ENCODE measurements at regions not wholly inside any gene's neighbourhood (a gene's known extent, or its start where the extent isn't known, plus 50 kb on each side); places are given as distances from the start of the nearest gene placed in this dataset.

DNA sequence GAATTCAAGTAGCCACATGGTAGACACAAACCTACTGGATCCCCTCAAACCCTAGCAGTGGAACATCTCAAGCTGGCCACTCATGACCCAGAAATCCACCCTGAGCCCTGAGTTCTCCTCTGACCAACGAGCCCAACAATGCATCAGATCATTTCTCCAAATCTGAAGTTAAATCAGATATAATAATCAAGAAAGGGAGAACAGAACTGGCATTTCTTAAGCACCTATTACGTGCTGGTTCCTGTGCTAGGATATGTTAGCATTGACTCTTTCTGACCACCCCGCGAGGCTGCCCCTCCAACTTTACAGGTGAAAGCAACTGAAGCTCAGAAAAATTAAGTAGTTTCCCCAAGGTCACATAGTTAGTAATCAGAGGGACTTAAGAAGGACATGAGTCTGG, 51.5 kb upstream of the CCDC174 start:
- TF ChIP-seq, protein P1, sequence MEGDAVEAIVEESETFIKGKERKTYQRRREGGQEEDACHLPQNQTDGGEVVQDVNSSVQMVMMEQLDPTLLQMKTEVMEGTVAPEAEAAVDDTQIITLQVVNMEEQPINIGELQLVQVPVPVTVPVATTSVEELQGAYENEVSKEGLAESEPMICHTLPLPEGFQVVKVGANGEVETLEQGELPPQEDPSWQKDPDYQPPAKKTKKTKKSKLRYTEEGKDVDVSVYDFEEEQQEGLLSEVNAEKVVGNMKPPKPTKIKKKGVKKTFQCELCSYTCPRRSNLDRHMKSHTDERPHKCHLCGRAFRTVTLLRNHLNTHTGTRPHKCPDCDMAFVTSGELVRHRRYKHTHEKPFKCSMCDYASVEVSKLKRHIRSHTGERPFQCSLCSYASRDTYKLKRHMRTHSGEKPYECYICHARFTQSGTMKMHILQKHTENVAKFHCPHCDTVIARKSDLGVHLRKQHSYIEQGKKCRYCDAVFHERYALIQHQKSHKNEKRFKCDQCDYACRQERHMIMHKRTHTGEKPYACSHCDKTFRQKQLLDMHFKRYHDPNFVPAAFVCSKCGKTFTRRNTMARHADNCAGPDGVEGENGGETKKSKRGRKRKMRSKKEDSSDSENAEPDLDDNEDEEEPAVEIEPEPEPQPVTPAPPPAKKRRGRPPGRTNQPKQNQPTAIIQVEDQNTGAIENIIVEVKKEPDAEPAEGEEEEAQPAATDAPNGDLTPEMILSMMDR (IDR thresholded peaks at IDR 0.05): no peak
- no peak for TF ChIP-seq POLR2AphosphoS5 (IDR thresholded peaks at IDR 0.05)
- no peak for TF ChIP-seq POLR2A (IDR thresholded peaks at IDR 0.05; ENCODE audit: low read depth)
- TF ChIP-seq EP300 (IDR thresholded peaks at IDR 0.05): no peak
